K562 (cell line): ENCODE measurements at regions not wholly inside any gene's neighbourhood (a gene's known extent, or its start where the extent isn't known, plus 50 kb on each side); places are given as distances from the start of the nearest gene placed in this dataset.
A peak's percentile ranks its signal among the peaks of the same experiment; 100 is the strongest.

Experiments used
- ATAC-seq: fragments of 200-7000 bp; cut with Tn5 transposase; 3 replicates; pipeline ENCODE4 v1.9.1; 2020; ENCODE audit warnings: moderate library complexity
- BruUV-seq: library from RNA; stranded (reverse); fragments of 400-500 nt; replicated peaks from 2 replicates; lab custom pipeline; 2021; lab: Mats Ljungman, UMichigan
- CTCF ChIA-PET: fragments of 300-600 bp; formaldehyde crosslinking; extraction: SDS; loops from one replicate; lab custom pipeline; 2021; ENCODE audit warnings: low intra/inter-chr PET ratio; lab: Yijun Ruan, JAX
- POLR2A ChIA-PET: fragments of 300-600, 350-650 bp; sonication (Branson Sonifier 250); formaldehyde crosslinking; extraction: SDS; loops from one replicate; lab custom pipeline; 2021; ENCODE audit warnings: antibody characterized with exemption, inconsistent platforms; lab: Yijun Ruan, JAX
- DNase-seq, 4 experiments: peaks; one replicate each; pipeline versions ENCODE4 v3.0.0 to v3.0.0-alpha.2; 2011 to 2018; ENCODE audit warnings: low spot score in 3 of 4, mixed read lengths in 3 of 4; ENCODE audit errors: extremely low read depth in 1 of 4
- FAIRE-seq: peaks from 2 replicates; lab custom pipeline; 2011; peaks lifted over from hg19 to GRCh38; lab: Jason Lieb, UNC
- H2AFZ ChIP-seq: 2 replicates; pipeline ENCODE4 v1.6.0; 2011; ENCODE audit warnings: low read depth, low read length, control low read depth, inconsistent platforms
- H3K27ac ChIP-seq: fragments of 200-600 bp; 3 replicates; pipeline ENCODE4 v1.8.0; 2011; ENCODE audit warnings: low read depth, mild to moderate bottlenecking, control low read depth, inconsistent platforms, low read length, moderate library complexity, mixed read lengths; ENCODE audit errors: extremely low read depth
- H3K27me3 ChIP-seq, 2 experiments: fragments of 300-600 bp in 1 of 2; 2 replicates in 1 of 2; 3 replicates in 1 of 2; pipeline versions ENCODE4 v1.6.0 to v1.8.0; 2011; ENCODE audit warnings: inconsistent platforms in 2 of 2, low read length in 2 of 2, mild to moderate bottlenecking in 1 of 2, mixed read lengths in 1 of 2, moderate library complexity in 1 of 2; ENCODE audit not compliant: control insufficient read depth in 2 of 2, insufficient read depth in 2 of 2
- H3K36me3 ChIP-seq: fragments of 300-600 bp; 3 replicates; pipeline ENCODE4 v1.8.0; 2011; ENCODE audit warnings: mild to moderate bottlenecking, low read length, inconsistent platforms; ENCODE audit not compliant: control insufficient read depth, insufficient read depth
- H3K4me1 ChIP-seq, 2 experiments: fragments of 200-600 bp in 1 of 2; replicated peaks in 1 of 2; 2 replicates in 1 of 2; 3 replicates in 1 of 2; pipeline versions ENCODE4 v1.5.1 to v1.8.0; 2011; ENCODE audit warnings: inconsistent platforms in 2 of 2, low read length in 2 of 2, mild to moderate bottlenecking in 1 of 2, mixed read lengths in 1 of 2, moderate library complexity in 1 of 2; ENCODE audit not compliant: control insufficient read depth in 2 of 2, insufficient read depth in 2 of 2
- H3K4me2 ChIP-seq: 2 replicates; pipeline ENCODE4 v1.6.1; 2011; ENCODE audit warnings: low read length, control low read depth, inconsistent platforms, mixed read lengths; ENCODE audit not compliant: insufficient read depth
- H3K4me3 ChIP-seq: fragments of 200-600 bp; sonication (generic), shearing (Covaris generic); 2 replicates; pipeline ENCODE4 v1.5.1; 2016; ENCODE audit warnings: control low read depth, inconsistent platforms
- H3K79me2 ChIP-seq: fragments of 200-600 bp; 3 replicates; pipeline ENCODE4 v1.8.0; 2011; ENCODE audit warnings: low read length, inconsistent platforms; ENCODE audit not compliant: control insufficient read depth, insufficient read depth
- H3K9ac ChIP-seq, 2 experiments: 2 replicates each; pipeline versions ENCODE4 v1.6.0 to v1.6.1; 2011; ENCODE audit warnings: low read depth in 2 of 2, low read length in 2 of 2, control low read depth in 1 of 2, inconsistent platforms in 1 of 2, mild to moderate bottlenecking in 1 of 2, mixed read lengths in 1 of 2; ENCODE audit not compliant: insufficient read depth in 1 of 2
- H3K9me1 ChIP-seq: one replicate; pipeline ENCODE4 v1.6.0; 2011; ENCODE audit warnings: inconsistent platforms, mild to moderate bottlenecking, low read length, moderate library complexity; ENCODE audit not compliant: control insufficient read depth, insufficient read depth
- H3K9me3 ChIP-seq: replicated peaks from 2 replicates; pipeline ENCODE4 v1.5.1; 2011; ENCODE audit warnings: low read depth, low read length, inconsistent platforms; ENCODE audit not compliant: control insufficient read depth, insufficient read depth
- H4K20me1 ChIP-seq: replicated peaks from 2 replicates; pipeline ENCODE4 v1.6.1; 2011; ENCODE audit warnings: low read length, inconsistent platforms, mixed read lengths; ENCODE audit not compliant: control insufficient read depth, insufficient read depth
- CHD2 ChIP-seq: IDR thresholded peaks from 2 replicates; pipeline ENCODE4 v1.6.1; 2011; ENCODE audit warnings: low read depth, low read length
- ESRRB ChIP-seq: fragments of 250-450 bp; sonication (Bioruptor Pico); IDR thresholded peaks from 2 replicates; pipeline ENCODE4 v1.5.0; 2020; ENCODE audit warnings: mild to moderate bottlenecking, moderate library complexity, borderline replicate concordance
- SMARCE1 ChIP-seq: fragments of 450-650 bp; IDR thresholded peaks from 2 replicates; pipeline ENCODE4 v1.7.1; 2016; ENCODE audit warnings: mild to moderate bottlenecking
- ZBTB8A ChIP-seq: fragments of 450-650 bp; IDR thresholded peaks from 2 replicates; pipeline ENCODE4 v1.6.1; 2018; ENCODE audit warnings: mild to moderate bottlenecking, moderate library complexity; ENCODE audit not compliant: partially characterized antibody
- WGBS: fragments of 100-300 bp; shearing (Covaris generic); methylation state at CpG from one replicate; pipeline ENCODE4 v1.1.6; 2016; ENCODE audit warnings: low coverage, mixed read lengths; ENCODE audit not compliant: insufficient coverage; ENCODE audit errors: missing lambda C conversion rate; 5-methylcytosine and 5-hydroxymethylcytosine counted together
- in situ Hi-C: fragments of 300-500 bp; cut with MboI; formaldehyde crosslinking; loops from 4 replicates; pipeline ENCODE4 v1.15.0; 2018; ENCODE audit warnings: inconsistent platforms, mixed read lengths
- intact Hi-C: fragments of 100-400 bp; cut with micrococcal nuclease; formaldehyde crosslinking; loops from 2 replicates; pipeline ENCODE4 v1.14.2; 2022
- TF ChIP-seq, protein P1 (sequence below): sonication (generic); formaldehyde crosslinking; IDR thresholded peaks from 2 replicates; pipeline ENCODE4 v1.8.0; 2022; ENCODE audit warnings: mild to moderate bottlenecking, missing genetic modification reagents, borderline replicate concordance

DNA sequence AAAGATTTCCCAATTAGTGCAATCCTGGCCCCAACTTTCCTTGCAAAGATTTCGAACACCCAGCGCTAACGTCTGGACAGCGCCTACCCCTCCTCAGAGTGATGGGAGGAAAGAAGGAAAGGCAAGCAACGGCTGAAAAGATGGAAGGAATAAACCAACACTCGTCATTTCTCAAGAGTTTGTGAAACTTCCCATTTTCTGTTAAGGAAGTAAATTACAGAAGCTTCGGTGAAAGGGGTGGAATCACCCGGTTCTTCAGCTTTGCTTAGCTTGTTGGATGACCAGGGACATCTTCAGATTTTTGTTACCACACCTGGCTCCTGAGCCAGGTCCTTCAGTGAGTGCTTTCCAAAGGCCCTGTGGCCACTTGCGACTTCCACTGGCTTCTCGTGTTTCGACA is 313.1 kb downstream of the SKIDA1 start:
- H3K4me1 ChIP-seq, result peaks cover 0 to 30% of the 10 kb centered on the region in 2 experiments; a peak in 2 of 5 replicates
- H3K27me3 ChIP-seq, result no peaks in the 10 kb centered on the region
- POLR2A ChIA-PET, result interaction anchor here (1.0 to 1.4 kb wide), 2 partner anchors 9 to 28 kb away, joined by 5 read pairs; no protein-coding TSS in a partner anchor
- H3K36me3 ChIP-seq, result no peaks in the 10 kb centered on the region
- in situ Hi-C loops, result no loop called here
- CTCF ChIA-PET, result no interaction called here
- DNase-seq (no peak), FAIRE-seq (no peak), ATAC-seq (no peak)
- H3K79me2 ChIP-seq, result no peaks in the 10 kb centered on the region
- H4K20me1 ChIP-seq, result no peaks in the 10 kb centered on the region
- H3K9ac ChIP-seq, result no peak overlapping the region
- no peaks in the 10 kb centered on the region for H3K9me1 ChIP-seq
- no peak overlapping the region for H3K27ac ChIP-seq
- 47% methylated on average over 11 of the region's 11 CpGs for WGBS
- peaks cover 9% of the 10 kb centered on the region for H3K9me3 ChIP-seq
- no TSS peak for BruUV-seq
- H3K4me3 ChIP-seq, result no peak overlapping the region
- peak overlapping the region; percentile 21; the same call in 1 of the 2 replicates for H3K4me2 ChIP-seq
- TF ChIP-seq ESRRB, result no peak
- TF ChIP-seq ZBTB8A, result no peak
- no peak for TF ChIP-seq CHD2
- TF ChIP-seq, protein P1, sequence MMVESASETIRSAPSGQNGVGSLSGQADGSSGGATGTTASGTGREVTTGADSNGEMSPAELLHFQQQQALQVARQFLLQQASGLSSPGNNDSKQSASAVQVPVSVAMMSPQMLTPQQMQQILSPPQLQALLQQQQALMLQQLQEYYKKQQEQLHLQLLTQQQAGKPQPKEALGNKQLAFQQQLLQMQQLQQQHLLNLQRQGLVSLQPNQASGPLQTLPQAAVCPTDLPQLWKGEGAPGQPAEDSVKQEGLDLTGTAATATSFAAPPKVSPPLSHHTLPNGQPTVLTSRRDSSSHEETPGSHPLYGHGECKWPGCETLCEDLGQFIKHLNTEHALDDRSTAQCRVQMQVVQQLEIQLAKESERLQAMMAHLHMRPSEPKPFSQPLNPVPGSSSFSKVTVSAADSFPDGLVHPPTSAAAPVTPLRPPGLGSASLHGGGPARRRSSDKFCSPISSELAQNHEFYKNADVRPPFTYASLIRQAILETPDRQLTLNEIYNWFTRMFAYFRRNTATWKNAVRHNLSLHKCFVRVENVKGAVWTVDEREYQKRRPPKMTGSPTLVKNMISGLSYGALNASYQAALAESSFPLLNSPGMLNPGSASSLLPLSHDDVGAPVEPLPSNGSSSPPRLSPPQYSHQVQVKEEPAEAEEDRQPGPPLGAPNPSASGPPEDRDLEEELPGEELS, result no peak
- no peak for TF ChIP-seq SMARCE1
- intact Hi-C loops, result no loop called here
- H2AFZ ChIP-seq, result peak overlapping the region; percentile 82
